K562 (cell line): ENCODE measurements at regions not wholly inside any gene's neighbourhood (a gene's known extent, or its start where the extent isn't known, plus 50 kb on each side); places are given as distances from the start of the nearest gene placed in this dataset.

ENCODE experiments used
- CEBPB ChIP-seq: fragments of 450-650 bp; IDR thresholded peaks from 2 replicates; pipeline ENCODE4 v1.6.1; 2016; ENCODE audit warnings: missing genetic modification characterization, missing compliant biosample characterization
- EZH2 ChIP-seq: IDR thresholded peaks from 2 replicates; pipeline ENCODE4 v1.6.1; 2012; ENCODE audit warnings: low read depth, mild to moderate bottlenecking, inconsistent platforms, low read length, borderline replicate concordance
- JUNB ChIP-seq: fragments of 450-650 bp; formaldehyde crosslinking; conservative IDR thresholded peaks from 2 replicates; pipeline ENCODE4 v1.4.0; 2020; ENCODE audit warnings: mild to moderate bottlenecking

DNA sequence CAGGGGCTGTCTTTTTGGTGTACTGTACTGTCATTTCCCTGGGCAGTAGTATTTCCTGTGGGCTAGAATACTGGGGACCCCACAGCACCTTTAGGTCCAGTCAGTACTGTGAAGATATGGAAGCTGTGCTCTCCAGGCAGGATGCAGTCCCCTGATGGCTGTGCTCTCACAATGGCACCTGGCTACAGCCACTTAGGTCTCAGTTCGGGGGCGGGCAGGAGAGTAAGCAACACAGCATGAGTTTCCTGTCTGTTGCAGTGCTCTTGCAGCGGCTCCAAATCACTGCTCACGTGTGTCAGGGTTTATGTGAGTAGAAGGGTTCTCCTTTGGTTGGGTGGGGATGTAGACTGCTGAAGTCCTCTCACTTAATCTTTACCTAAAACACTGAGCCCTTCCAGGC is 810.4 kb downstream of the DACH1 start:
- TF ChIP-seq CEBPB (tag) (no peak), EZH2 (no peak), JUNB (CRISPR knock-in tag) (no peak)
